GM18858 (cell line): ENCODE measurements at regions not wholly inside any gene's neighbourhood (a gene's known extent, or its start where the extent isn't known, plus 50 kb on each side); places are given as distances from the start of the nearest gene placed in this dataset.

ENCODE experiments used
- ATAC-seq: cut with Tn5 transposase; IDR thresholded peaks from one replicate; pipeline ENCODE4 v1.9.1; 2021; ENCODE audit not compliant: unreplicated experiment

- ATAC-seq: no peak
These were observed 57.3 kb downstream of the MAF start for GRCh38 chr16:79543219-79543618.

GRCh38 chr16:79542237-79542774 is 58.2 kb downstream of the MAF start:
- no peak for ATAC-seq

GRCh38 chr16:79540825-79541595 is 59.5 kb downstream of the MAF start:
- ATAC-seq: no peak

GRCh38 chr16:79537584-79537983 is 63.0 kb downstream of the MAF start:
- ATAC-seq: no peak

- no peak for ATAC-seq
These were observed 63.6 kb downstream of the MAF start for GRCh38 chr16:79536958-79537357.

- no peak for ATAC-seq
These were observed 65.4 kb downstream of the MAF start for GRCh38 chr16:79535130-79535529.

GRCh38 chr16:79534143-79534542 is 66.4 kb downstream of the MAF start:
- ATAC-seq: no peak

GRCh38 chr16:79533292-79533691 is 67.2 kb downstream of the MAF start:
- no peak for ATAC-seq

GRCh38 chr16:79532785-79533184 is 67.8 kb downstream of the MAF start:
- no peak for ATAC-seq

- no peak for ATAC-seq
These were observed 68.3 kb downstream of the MAF start for GRCh38 chr16:79532273-79532672.

GRCh38 chr16:79528338-79528737 is 72.2 kb downstream of the MAF start:
- no peak for ATAC-seq

- ATAC-seq: no peak
These were observed 76.6 kb downstream of the MAF start for GRCh38 chr16:79523971-79524370.

- ATAC-seq: peak; percentile 51
These were observed 81.1 kb downstream of the MAF start for GRCh38 chr16:79519448-79519847.

- ATAC-seq: no peak
These were observed 83.4 kb downstream of the MAF start for GRCh38 chr16:79517156-79517555.

GRCh38 chr16:79510879-79511278 is 89.7 kb downstream of the MAF start:
- no peak for ATAC-seq

GRCh38 chr16:79509906-79510305 is 90.6 kb downstream of the MAF start:
- no peak for ATAC-seq

GRCh38 chr16:79509211-79509631 is 91.3 kb downstream of the MAF start:
- no peak for ATAC-seq

GRCh38 chr16:79508294-79508693 is 92.2 kb downstream of the MAF start:
- ATAC-seq: no peak

- ATAC-seq: no peak
These were observed 95.2 kb downstream of the MAF start for GRCh38 chr16:79505344-79505743.

GRCh38 chr16:79503511-79503910 is 97.0 kb downstream of the MAF start:
- no peak for ATAC-seq

GRCh38 chr16:79501446-79501845 is 99.1 kb downstream of the MAF start:
- no peak for ATAC-seq

GRCh38 chr16:79500866-79501265 is 99.7 kb downstream of the MAF start:
- no peak for ATAC-seq

GRCh38 chr16:79500286-79500685 is 100.3 kb downstream of the MAF start:
- no peak for ATAC-seq
